T-helper 17 cell (primary cell): ENCODE measurements at regions not wholly inside any gene's neighbourhood (a gene's known extent, or its start where the extent isn't known, plus 50 kb on each side); places are given as distances from the start of the nearest gene placed in this dataset.

ENCODE experiments used
- ATAC-seq: fragments of 150-1000 bp; cut with Tn5 transposase; 2 replicates; pipeline ENCODE4 v1.10.0; 2021; ENCODE audit warnings: mild to moderate bottlenecking, moderate library complexity
- DNase-seq, 3 donors: peaks; one replicate each; pipeline versions ENCODE4 v3.0.0 to v3.0.0-alpha.2; 2020 to 2021
- H3K9me3 ChIP-seq: one replicate; pipeline ENCODE4 v1.7.0; 2013; ENCODE audit warnings: low read length, mild to moderate bottlenecking; ENCODE audit not compliant: control insufficient read depth, poor library complexity, severe bottlenecking
- H3K27ac Mint-ChIP-seq: one replicate; pipeline ENCODE4 v1.8.0; 2022; ENCODE audit warnings: mild to moderate bottlenecking, moderate library complexity, mixed read lengths
- H3K27me3 Mint-ChIP-seq: one replicate; pipeline ENCODE4 v1.8.0; 2022; ENCODE audit warnings: mixed read lengths
- H3K36me3 Mint-ChIP-seq: one replicate; pipeline ENCODE4 v1.8.0; 2022; ENCODE audit warnings: low read depth, mixed read lengths
- H3K4me1 Mint-ChIP-seq: one replicate; pipeline ENCODE4 v1.8.0; 2022; ENCODE audit warnings: mild to moderate bottlenecking, mixed read lengths
- H3K4me3 Mint-ChIP-seq: one replicate; pipeline ENCODE4 v1.8.0; 2022; ENCODE audit warnings: mild to moderate bottlenecking, moderate library complexity, mixed read lengths

GRCh38 chr13:107104631-107105030 is 536.7 kb upstream of the ARGLU1 start:
- no peaks in the 10 kb centered on the region for H3K36me3 Mint-ChIP-seq
- no peak overlapping the region for H3K4me3 Mint-ChIP-seq
- H3K27ac Mint-ChIP-seq, result no peak overlapping the region
- ATAC-seq (no peak), DNase-seq (no peak)
- H3K9me3 ChIP-seq, result no peaks in the 10 kb centered on the region
- no peaks in the 10 kb centered on the region for H3K27me3 Mint-ChIP-seq
- no peaks in the 10 kb centered on the region for H3K4me1 Mint-ChIP-seq

GRCh38 chr13:107102676-107103075 is 534.7 kb upstream of the ARGLU1 start:
- H3K36me3 Mint-ChIP-seq, result no peaks in the 10 kb centered on the region
- DNase-seq (no peak), ATAC-seq (no peak)
- H3K27ac Mint-ChIP-seq, result no peak overlapping the region
- no peak overlapping the region for H3K4me3 Mint-ChIP-seq
- no peaks in the 10 kb centered on the region for H3K27me3 Mint-ChIP-seq
- no peaks in the 10 kb centered on the region for H3K4me1 Mint-ChIP-seq
- no peaks in the 10 kb centered on the region for H3K9me3 ChIP-seq

GRCh38 chr13:107099661-107100060 is 531.7 kb upstream of the ARGLU1 start:
- Mint-ChIP-seq H3K36me3 (no peaks in the 10 kb centered on the region), H3K4me1 (no peaks in the 10 kb centered on the region), H3K27me3 (no peaks in the 10 kb centered on the region), H3K27ac (no peak overlapping the region), H3K4me3 (no peak overlapping the region)
- DNase-seq, result no peak
- no peak for ATAC-seq
- H3K9me3 ChIP-seq, result no peaks in the 10 kb centered on the region

- Mint-ChIP-seq H3K4me1 (no peaks in the 10 kb centered on the region), H3K36me3 (no peaks in the 10 kb centered on the region), H3K27me3 (no peaks in the 10 kb centered on the region), H3K4me3 (no peak overlapping the region), H3K27ac (no peak overlapping the region)
- ATAC-seq, result no peak
- no peak for DNase-seq
- no peaks in the 10 kb centered on the region for H3K9me3 ChIP-seq
These were observed 530.0 kb upstream of the ARGLU1 start for GRCh38 chr13:107097916-107098315.

- no peak overlapping the region for H3K4me3 Mint-ChIP-seq
- no peak for ATAC-seq
- DNase-seq, result no peak
- H3K4me1 Mint-ChIP-seq, result no peaks in the 10 kb centered on the region
- H3K27ac Mint-ChIP-seq, result no peak overlapping the region
- H3K36me3 Mint-ChIP-seq, result no peaks in the 10 kb centered on the region
- H3K27me3 Mint-ChIP-seq, result no peaks in the 10 kb centered on the region
- no peaks in the 10 kb centered on the region for H3K9me3 ChIP-seq
These were observed 527.9 kb upstream of the ARGLU1 start for GRCh38 chr13:107095876-107096275.

- no peak overlapping the region for H3K27ac Mint-ChIP-seq
- no peak for DNase-seq
- H3K36me3 Mint-ChIP-seq, result no peaks in the 10 kb centered on the region
- H3K4me1 Mint-ChIP-seq, result no peaks in the 10 kb centered on the region
- H3K9me3 ChIP-seq, result no peaks in the 10 kb centered on the region
- ATAC-seq, result no peak
- H3K4me3 Mint-ChIP-seq, result no peak overlapping the region
- H3K27me3 Mint-ChIP-seq, result no peaks in the 10 kb centered on the region
These were observed 523.9 kb upstream of the ARGLU1 start for GRCh38 chr13:107091861-107092260.

- Mint-ChIP-seq H3K36me3 (no peaks in the 10 kb centered on the region), H3K27me3 (no peaks in the 10 kb centered on the region), H3K4me1 (no peaks in the 10 kb centered on the region), H3K4me3 (no peak overlapping the region), H3K27ac (no peak overlapping the region)
- ATAC-seq (no peak), DNase-seq (no peak)
- no peaks in the 10 kb centered on the region for H3K9me3 ChIP-seq
These were observed 523.5 kb upstream of the ARGLU1 start for GRCh38 chr13:107091428-107091827.

GRCh38 chr13:107088061-107088460 is 520.1 kb upstream of the ARGLU1 start:
- Mint-ChIP-seq H3K36me3 (no peaks in the 10 kb centered on the region), H3K27ac (no peak overlapping the region), H3K27me3 (no peaks in the 10 kb centered on the region), H3K4me3 (no peak overlapping the region), H3K4me1 (no peaks in the 10 kb centered on the region)
- H3K9me3 ChIP-seq, result no peaks in the 10 kb centered on the region
- no peak for ATAC-seq
- DNase-seq, result no peak

GRCh38 chr13:107079423-107080049 is 511.6 kb upstream of the ARGLU1 start:
- no peaks in the 10 kb centered on the region for H3K36me3 Mint-ChIP-seq
- H3K9me3 ChIP-seq, result peaks cover 5% of the 10 kb centered on the region
- no peak for DNase-seq
- H3K4me3 Mint-ChIP-seq, result no peak overlapping the region
- no peaks in the 10 kb centered on the region for H3K27me3 Mint-ChIP-seq
- no peak overlapping the region for H3K27ac Mint-ChIP-seq
- no peaks in the 10 kb centered on the region for H3K4me1 Mint-ChIP-seq
- ATAC-seq, result no peak

GRCh38 chr13:107078229-107078765 is 510.4 kb upstream of the ARGLU1 start:
- H3K27ac Mint-ChIP-seq, result no peak overlapping the region
- no peaks in the 10 kb centered on the region for H3K27me3 Mint-ChIP-seq
- no peak for ATAC-seq
- peaks cover 5% of the 10 kb centered on the region for H3K9me3 ChIP-seq
- H3K36me3 Mint-ChIP-seq, result no peaks in the 10 kb centered on the region
- no peak overlapping the region for H3K4me3 Mint-ChIP-seq
- H3K4me1 Mint-ChIP-seq, result no peaks in the 10 kb centered on the region
- no peak for DNase-seq

GRCh38 chr13:107076801-107077200 is 508.9 kb upstream of the ARGLU1 start:
- Mint-ChIP-seq H3K27ac (no peak overlapping the region), H3K4me3 (no peak overlapping the region), H3K36me3 (no peaks in the 10 kb centered on the region), H3K4me1 (no peaks in the 10 kb centered on the region), H3K27me3 (no peaks in the 10 kb centered on the region)
- ATAC-seq (no peak), DNase-seq (no peak)
- no peaks in the 10 kb centered on the region for H3K9me3 ChIP-seq

GRCh38 chr13:107075576-107075975 is 507.6 kb upstream of the ARGLU1 start:
- no peaks in the 10 kb centered on the region for H3K9me3 ChIP-seq
- H3K4me3 Mint-ChIP-seq, result no peak overlapping the region
- no peak overlapping the region for H3K27ac Mint-ChIP-seq
- no peaks in the 10 kb centered on the region for H3K4me1 Mint-ChIP-seq
- H3K36me3 Mint-ChIP-seq, result no peaks in the 10 kb centered on the region
- H3K27me3 Mint-ChIP-seq, result no peaks in the 10 kb centered on the region
- ATAC-seq (no peak), DNase-seq (no peak)

GRCh38 chr13:107070792-107071191 is 502.9 kb upstream of the ARGLU1 start:
- no peak for ATAC-seq
- DNase-seq, result no peak
- H3K36me3 Mint-ChIP-seq, result no peaks in the 10 kb centered on the region
- H3K9me3 ChIP-seq, result no peaks in the 10 kb centered on the region
- no peak overlapping the region for H3K4me3 Mint-ChIP-seq
- H3K4me1 Mint-ChIP-seq, result no peaks in the 10 kb centered on the region
- H3K27me3 Mint-ChIP-seq, result no peaks in the 10 kb centered on the region
- no peak overlapping the region for H3K27ac Mint-ChIP-seq

GRCh38 chr13:107069108-107069776 is 501.3 kb upstream of the ARGLU1 start:
- Mint-ChIP-seq H3K36me3 (no peaks in the 10 kb centered on the region), H3K4me3 (no peak overlapping the region), H3K4me1 (no peaks in the 10 kb centered on the region), H3K27me3 (no peaks in the 10 kb centered on the region), H3K27ac (no peak overlapping the region)
- DNase-seq (no peak), ATAC-seq (no peak)
- no peaks in the 10 kb centered on the region for H3K9me3 ChIP-seq
